CD14-positive monocyte (primary cell): ENCODE measurements at regions not wholly inside any gene's neighbourhood (a gene's known extent, or its start where the extent isn't known, plus 50 kb on each side); places are given as distances from the start of the nearest gene placed in this dataset.
A peak's percentile ranks its signal among the peaks of the same experiment; 100 is the strongest.

Experiments
- DNase-seq, 3 donors: peaks; one replicate each; pipeline ENCODE4 v3.0.0-alpha.2; 2011 to 2022
- H2AFZ ChIP-seq: 2 replicates; pipeline ENCODE4 v1.6.0; 2012; ENCODE audit warnings: mild to moderate bottlenecking, low read depth, low read length, inconsistent platforms; ENCODE audit not compliant: insufficient read depth, poor library complexity, severe bottlenecking
- H3K27ac ChIP-seq, 2 donors: 1 replicate in 1 of 2; 2 replicates in 1 of 2; pipeline ENCODE4 v1.5.1; 2012 to 2013; ENCODE audit warnings: low read length in 2 of 2, control low read depth in 1 of 2, inconsistent platforms in 1 of 2, low read depth in 1 of 2, mild to moderate bottlenecking in 1 of 2
- H3K27me3 ChIP-seq, 2 donors: one replicate each; pipeline versions ENCODE4 v1.6.0 to v1.6.1; 2011 to 2013; ENCODE audit warnings: low read length in 2 of 2; ENCODE audit not compliant: control insufficient read depth in 2 of 2, insufficient read depth in 2 of 2
- H3K36me3 ChIP-seq, 2 donors: replicated peaks in 1 of 2; 1 replicate in 1 of 2; 2 replicates in 1 of 2; pipeline versions ENCODE4 v1.5.1 to v1.6.1; 2012 to 2013; ENCODE audit warnings: low read length in 2 of 2, control low read depth in 1 of 2, inconsistent platforms in 1 of 2, mild to moderate bottlenecking in 1 of 2; ENCODE audit not compliant: insufficient read depth in 2 of 2, control insufficient read depth in 1 of 2
- H3K4me1 ChIP-seq, 2 donors: 1 replicate in 1 of 2; 2 replicates in 1 of 2; pipeline versions ENCODE4 v1.5.1 to v1.6.1; 2012 to 2013; ENCODE audit warnings: low read length in 2 of 2, control low read depth in 1 of 2, inconsistent platforms in 1 of 2, mild to moderate bottlenecking in 1 of 2, moderate library complexity in 1 of 2; ENCODE audit not compliant: insufficient read depth in 2 of 2, control insufficient read depth in 1 of 2
- H3K4me2 ChIP-seq: replicated peaks from 2 replicates; pipeline ENCODE3; 2012; ENCODE audit warnings: low read length, moderate library complexity, mild to moderate bottlenecking; ENCODE audit not compliant: poor library complexity, severe bottlenecking; ENCODE audit errors: extremely low read depth
- H3K4me3 ChIP-seq, 3 experiments: fragments of 200-600 bp in 1 of 3; sonication (generic) in 1 of 3; replicated peaks in 1 of 3; 1 replicate in 2 of 3; 2 replicates in 1 of 3; pipeline ENCODE4 v1.5.1; 2011 to 2013; ENCODE audit warnings: low read length in 3 of 3, mild to moderate bottlenecking in 3 of 3, control low read depth in 2 of 3, low read depth in 2 of 3, inconsistent platforms in 1 of 3, moderate library complexity in 1 of 3
- H3K79me2 ChIP-seq: 2 replicates; pipeline ENCODE4 v1.6.0; 2012; ENCODE audit warnings: mild to moderate bottlenecking, control low read depth, inconsistent platforms, low read length, moderate library complexity; ENCODE audit not compliant: insufficient read depth
- H3K9ac ChIP-seq: 2 replicates; pipeline ENCODE4 v1.6.0; 2017; ENCODE audit warnings: low read length, mild to moderate bottlenecking; ENCODE audit not compliant: insufficient read depth, poor library complexity, severe bottlenecking
- H3K9me3 ChIP-seq, 2 donors: replicated peaks in 1 of 2; 1 replicate in 1 of 2; 2 replicates in 1 of 2; pipeline versions ENCODE4 v1.5.1 to v1.6.1; 2012 to 2013; ENCODE audit warnings: low read length in 2 of 2, control low read depth in 1 of 2; ENCODE audit not compliant: control insufficient read depth in 1 of 2, insufficient read depth in 1 of 2
- H4K20me1 ChIP-seq: 2 replicates; pipeline ENCODE4 v1.6.0; 2012; ENCODE audit warnings: mild to moderate bottlenecking, low read length, control low read depth, moderate library complexity; ENCODE audit not compliant: insufficient read depth
- H3K27ac Mint-ChIP-seq, 7 donors: one replicate each; pipeline ENCODE4 v1.8.0; 2020; ENCODE audit warnings: mild to moderate bottlenecking in 7 of 7, mixed read lengths in 7 of 7, moderate library complexity in 6 of 7, inconsistent platforms in 2 of 7
- H3K27me3 Mint-ChIP-seq, 3 donors: one replicate each; pipeline ENCODE4 v1.8.0; 2021 to 2022; ENCODE audit warnings: low read depth in 3 of 3, mild to moderate bottlenecking in 3 of 3, mixed read lengths in 3 of 3, moderate library complexity in 3 of 3, inconsistent platforms in 1 of 3
- H3K36me3 Mint-ChIP-seq, 2 donors: one replicate each; pipeline ENCODE4 v1.8.0; 2020; ENCODE audit warnings: mixed read lengths in 2 of 2, inconsistent platforms in 1 of 2, mild to moderate bottlenecking in 1 of 2
- H3K4me1 Mint-ChIP-seq: one replicate; pipeline ENCODE4 v1.8.0; 2020; ENCODE audit warnings: mild to moderate bottlenecking, mixed read lengths
- H3K4me3 Mint-ChIP-seq, 2 donors: one replicate each; pipeline ENCODE4 v1.8.0; 2020; ENCODE audit warnings: mild to moderate bottlenecking in 2 of 2, mixed read lengths in 2 of 2, moderate library complexity in 1 of 2
- H3K9me3 Mint-ChIP-seq, 7 donors: one replicate each; pipeline ENCODE4 v1.8.0; 2020 to 2022; ENCODE audit warnings: mixed read lengths in 7 of 7, mild to moderate bottlenecking in 6 of 7, moderate library complexity in 6 of 7, inconsistent platforms in 2 of 7
- CTCF ChIP-seq: fragments of 200-600 bp; IDR thresholded peaks from one replicate; pipeline ENCODE4 v1.8.0; 2022; ENCODE audit warnings: antibody characterized with exemption, mild to moderate bottlenecking
- WGBS: methylation state at CpG from one replicate; pipeline ENCODE4 v1.1.5; 2013; ENCODE audit warnings: missing lambda C conversion rate; ENCODE audit not compliant: insufficient coverage; 5-methylcytosine and 5-hydroxymethylcytosine counted together
- intact Hi-C, 2 donors: fragments of 100-400 bp; cut with micrococcal nuclease; formaldehyde crosslinking; loops; one replicate each; pipeline versions ENCODE4 v1.15.0 to v1.15.1; 2023

GRCh38 chr2:236763857-236764256 is 194.2 kb downstream of the ACKR3 start:
- no peak overlapping the region for H3K9ac ChIP-seq
- H2AFZ ChIP-seq: no peak overlapping the region
- H3K36me3 Mint-ChIP-seq: no peaks in the 10 kb centered on the region
- no peak for DNase-seq
- no peaks in the 10 kb centered on the region for H3K79me2 ChIP-seq
- no peak overlapping the region for H3K27ac ChIP-seq
- peaks cover 0 to 3% of the 10 kb centered on the region in 2 donors for H3K9me3 ChIP-seq
- no peak overlapping the region for H3K27ac Mint-ChIP-seq
- H4K20me1 ChIP-seq: no peaks in the 10 kb centered on the region
- H3K36me3 ChIP-seq: no peaks in the 10 kb centered on the region
- peaks cover 0 to 7% of the 10 kb centered on the region in 2 donors for H3K27me3 ChIP-seq
- WGBS: 95% methylated on average over 3 of the region's 6 CpGs
- intact Hi-C loops: no loop called here
- no peak overlapping the region for H3K4me3 Mint-ChIP-seq
- no peaks in the 10 kb centered on the region for H3K4me1 ChIP-seq
- H3K4me2 ChIP-seq: no peak overlapping the region
- no peak for TF ChIP-seq CTCF
- H3K4me1 Mint-ChIP-seq: no peaks in the 10 kb centered on the region
- H3K9me3 Mint-ChIP-seq: peaks cover 4 to 19% (median 8%) of the 10 kb centered on the region in 7 donors
- peaks cover 10 to 14% (median 10%) of the 10 kb centered on the region in 3 donors for H3K27me3 Mint-ChIP-seq
- no peak overlapping the region for H3K4me3 ChIP-seq

- Mint-ChIP-seq H3K36me3 (no peaks in the 10 kb centered on the region), H3K27ac (no peak overlapping the region), H3K27me3 (peaks cover 12 to 19% (median 13%) of the 10 kb centered on the region in 3 donors), H3K4me1 (no peaks in the 10 kb centered on the region), H3K9me3 (peaks cover 6 to 20% (median 8%) of the 10 kb centered on the region in 7 donors), H3K4me3 (peak overlapping the region in 1 of 2 donors; percentile 18)
- Histone ChIP-seq H3K9ac (no peak overlapping the region), H3K27me3 (peaks cover 0 to 7% of the 10 kb centered on the region in 2 donors), H3K79me2 (no peaks in the 10 kb centered on the region), H3K4me1 (no peaks in the 10 kb centered on the region), H2AFZ (no peak overlapping the region), H3K36me3 (no peaks in the 10 kb centered on the region), H3K27ac (no peak overlapping the region), H3K9me3 (peaks cover 0 to 3% of the 10 kb centered on the region in 2 donors), H3K4me2 (no peak overlapping the region), H3K4me3 (no peak overlapping the region), H4K20me1 (no peaks in the 10 kb centered on the region)
- TF ChIP-seq CTCF: no peak
- 83% methylated on average over 2 of the region's 2 CpGs for WGBS
- no peak for DNase-seq
- intact Hi-C loops: no loop called here
Measured at GRCh38 chr2:236764716-236765115, 195.1 kb downstream of the ACKR3 start.
